A549 (cell line): ENCODE measurements at regions not wholly inside any gene's neighbourhood (a gene's known extent, or its start where the extent isn't known, plus 50 kb on each side); places are given as distances from the start of the nearest gene placed in this dataset.

Source experiments
- ATAC-seq, 2 experiments: fragments of 200-7000 bp in 1 of 2; fragments of >200 bp in 1 of 2; cut with Nextera tagmentation in 1 of 2; cut with Tn5 transposase in 1 of 2; 3 replicates each; pipeline versions ENCODE4 v1.8.0 to v1.9.1; 2018 to 2020; ENCODE audit warnings: mild to moderate bottlenecking in 1 of 2, moderate library complexity in 1 of 2
- CTCF ChIA-PET: fragments of 300-600 bp; sonication (Branson Sonifier 250); formaldehyde crosslinking; extraction: SDS; loops from one replicate; lab custom pipeline; 2021; ENCODE audit warnings: antibody characterized with exemption, inconsistent platforms; lab: Yijun Ruan, JAX
- POLR2A ChIA-PET: fragments of 350-600 bp; formaldehyde crosslinking; extraction: SDS; loops from one replicate; lab custom pipeline; 2021; ENCODE audit warnings: antibody characterized with exemption, inconsistent platforms; lab: Yijun Ruan, JAX
- DNase-seq, 2 experiments: peaks; one replicate each; pipeline versions ENCODE4 v3.0.0 to v3.0.0-alpha.2; 2011 to 2016; ENCODE audit warnings: low read depth in 1 of 2, low spot score in 1 of 2
- FAIRE-seq: peaks from 2 replicates; lab custom pipeline; 2011; peaks lifted over from hg19 to GRCh38; lab: Jason Lieb, UNC
- H3K27ac ChIP-seq, 2 experiments: fragments of >200 bp; sonication (Bioruptor Twin); formaldehyde crosslinking; 3 replicates each; pipeline ENCODE4 v1.5.1; 2016 to 2017
- H3K4me1 ChIP-seq: fragments of >200 bp; sonication (Bioruptor Twin); formaldehyde crosslinking; 3 replicates; pipeline ENCODE4 v1.6.1; 2016
- H3K4me2 ChIP-seq: fragments of >200 bp; sonication (Bioruptor Twin); formaldehyde crosslinking; 3 replicates; pipeline ENCODE4 v1.6.1; 2016
- H3K4me3 ChIP-seq: fragments of >200 bp; sonication (Bioruptor Twin); formaldehyde crosslinking; 3 replicates; pipeline ENCODE4 v1.5.1; 2016
- H3K9me3 ChIP-seq: fragments of >200 bp; sonication (Bioruptor Twin); formaldehyde crosslinking; 3 replicates; pipeline ENCODE4 v1.6.1; 2016
- CHD4 ChIP-seq: fragments of 200-600 bp; sonication (generic); IDR thresholded peaks from 2 replicates; pipeline ENCODE4 v1.6.1; 2016; ENCODE audit warnings: antibody characterized with exemption, mild to moderate bottlenecking, borderline replicate concordance
- CTCF ChIP-seq: fragments of >200 bp; sonication (Bioruptor Twin); formaldehyde crosslinking; IDR thresholded peaks from 3 replicates; pipeline ENCODE4 v1.5.1; 2016
- EHF ChIP-seq: fragments of 250-450 bp; sonication (Bioruptor Pico); IDR thresholded peaks from 2 replicates; pipeline ENCODE4 v1.5.0; 2020; ENCODE audit warnings: mild to moderate bottlenecking
- EHMT2 ChIP-seq: fragments of 200-600 bp; sonication (generic); IDR thresholded peaks from 2 replicates; pipeline ENCODE4 v1.6.1; 2016; ENCODE audit warnings: antibody characterized with exemption, low read depth, mild to moderate bottlenecking, moderate library complexity
- FOSL2 ChIP-seq, 2 experiments: fragments of 450-650 bp in 1 of 2; fragments of >200 bp in 1 of 2; sonication (Bioruptor Twin) in 1 of 2; formaldehyde crosslinking; IDR thresholded peaks; 2 replicates each; pipeline versions ENCODE4 v1.5.0 to v1.6.1; 2016 to 2020; ENCODE audit warnings: mild to moderate bottlenecking in 1 of 2, moderate library complexity in 1 of 2
- GATA3 ChIP-seq: IDR thresholded peaks from 2 replicates; pipeline ENCODE4 v1.6.1; 2012; ENCODE audit warnings: borderline replicate concordance
- HDAC2 ChIP-seq: fragments of 200-600 bp; sonication (generic); IDR thresholded peaks from 2 replicates; pipeline ENCODE4 v1.6.1; 2016
- HES2 ChIP-seq: fragments of >200 bp; sonication (Bioruptor Twin); formaldehyde crosslinking; IDR thresholded peaks from 2 replicates; pipeline ENCODE4 v1.6.1; 2016
- HEYL ChIP-seq: fragments of 250-450 bp; sonication (Bioruptor Pico); IDR thresholded peaks from 2 replicates; pipeline ENCODE4 v1.8.0; 2021; ENCODE audit warnings: mild to moderate bottlenecking, moderate library complexity
- HOXA7 ChIP-seq: fragments of 250-450 bp; sonication (Bioruptor Pico); IDR thresholded peaks from 2 replicates; pipeline ENCODE4 v1.5.0; 2020; ENCODE audit warnings: mild to moderate bottlenecking, moderate library complexity
- HOXB13 ChIP-seq: fragments of 250-450 bp; sonication (Bioruptor Pico); IDR thresholded peaks from 2 replicates; pipeline ENCODE4 v1.5.0; 2020; ENCODE audit warnings: low read depth, mild to moderate bottlenecking, moderate library complexity
- JUNB ChIP-seq: fragments of >200 bp; sonication (Bioruptor Twin); formaldehyde crosslinking; IDR thresholded peaks from 2 replicates; pipeline ENCODE4 v1.6.1; 2016
- KDM1A ChIP-seq: fragments of 200-600 bp; sonication (generic); IDR thresholded peaks from 2 replicates; pipeline ENCODE4 v1.6.1; 2016; ENCODE audit warnings: low read depth, mild to moderate bottlenecking
- MAZ ChIP-seq: fragments of 150-350 bp; IDR thresholded peaks from 2 replicates; pipeline ENCODE4 v1.6.1; 2014; ENCODE audit warnings: antibody characterized with exemption, low read depth, low read length, borderline replicate concordance
- MYC ChIP-seq: IDR thresholded peaks from 2 replicates; pipeline ENCODE4 v1.6.1; 2012; ENCODE audit warnings: mild to moderate bottlenecking, inconsistent platforms, low read length, improper control_type of control experiment, borderline replicate concordance
- NFE2L2 ChIP-seq: fragments of 150-350 bp; conservative IDR thresholded peaks from 2 replicates; pipeline ENCODE4 v1.6.1; 2014; ENCODE audit warnings: low read length
- NR3C1 ChIP-seq: fragments of >200 bp; sonication (Bioruptor Twin); formaldehyde crosslinking; IDR thresholded peaks from 3 replicates; pipeline ENCODE4 v1.6.1; 2017
- PHF8 ChIP-seq: fragments of 200-600 bp; sonication (generic); IDR thresholded peaks from 2 replicates; pipeline ENCODE4 v1.6.1; 2016; ENCODE audit warnings: low read depth, mild to moderate bottlenecking, antibody characterized with exemption, moderate library complexity, borderline replicate concordance
- RARB ChIP-seq: fragments of 250-450 bp; sonication (Bioruptor Pico); IDR thresholded peaks from 2 replicates; pipeline ENCODE4 v1.8.0; 2021; ENCODE audit warnings: mild to moderate bottlenecking, moderate library complexity
- RCOR1 ChIP-seq: fragments of 150-350 bp; IDR thresholded peaks from 2 replicates; pipeline ENCODE4 v1.6.1; 2014; ENCODE audit warnings: antibody characterized with exemption, low read length, low read depth
- REST ChIP-seq: fragments of 200-600 bp; sonication (generic); IDR thresholded peaks from 2 replicates; pipeline ENCODE4 v1.6.1; 2016; ENCODE audit warnings: antibody characterized with exemption, mild to moderate bottlenecking, moderate library complexity
- SMC3 ChIP-seq: fragments of >200 bp; sonication (Bioruptor Twin); formaldehyde crosslinking; IDR thresholded peaks from 3 replicates; pipeline ENCODE4 v1.6.1; 2018; ENCODE audit warnings: inconsistent platforms
- ZFP36 ChIP-seq: fragments of 450-650 bp; IDR thresholded peaks from 2 replicates; pipeline ENCODE4 v1.6.1; 2014; ENCODE audit warnings: borderline replicate concordance; ENCODE audit not compliant: partially characterized antibody
- ZSCAN20 ChIP-seq: fragments of 250-450 bp; sonication (Bioruptor Pico); IDR thresholded peaks from 2 replicates; pipeline ENCODE4 v1.8.0; 2022; ENCODE audit warnings: mild to moderate bottlenecking, moderate library complexity
- WGBS: methylation state at CpG from one replicate; pipeline ENCODE4 v1.1.6; 2017; ENCODE audit errors: missing lambda C conversion rate; 5-methylcytosine and 5-hydroxymethylcytosine counted together

- no peak for TF ChIP-seq SMC3
- no peak for TF ChIP-seq ZFP36
- no peak for TF ChIP-seq KDM1A
- no peak for TF ChIP-seq EHF (CRISPR knock-in tag)
- no peak for TF ChIP-seq RARB (CRISPR knock-in tag)
- no peak for TF ChIP-seq HOXB13 (CRISPR knock-in tag)
- no peak for TF ChIP-seq ZSCAN20 (CRISPR knock-in tag)
- no peak for TF ChIP-seq EHMT2
- no peak for TF ChIP-seq NFE2L2
- H3K4me2 ChIP-seq = no peak overlapping the region
- H3K27ac ChIP-seq = no peak overlapping the region
- no peak for ATAC-seq
- POLR2A ChIA-PET = no interaction called here
- WGBS = 77% methylated on average over 2 of the region's 2 CpGs
- H3K9me3 ChIP-seq = no peaks in the 10 kb centered on the region
- H3K4me3 ChIP-seq = no peak overlapping the region
- CTCF ChIA-PET = no interaction called here
- no peak for DNase-seq
- FAIRE-seq = no peak
- H3K4me1 ChIP-seq = no peaks in the 10 kb centered on the region
Measured at GRCh38 chr13:65414187-65414586, 1815.9 kb downstream of the PCDH9 start.

GRCh38 chr13:65411521-65411920 lies 1818.6 kb downstream of the PCDH9 start:
- H3K9me3 ChIP-seq = no peaks in the 10 kb centered on the region
- H3K4me1 ChIP-seq = no peaks in the 10 kb centered on the region
- ChIA-PET CTCF (no interaction called here), POLR2A (no interaction called here)
- H3K27ac ChIP-seq = no peak overlapping the region
- no peak for FAIRE-seq
- H3K4me2 ChIP-seq = no peak overlapping the region
- TF ChIP-seq RARB (CRISPR knock-in tag) (no peak), HDAC2 (no peak), JUNB (no peak), REST (no peak), NR3C1 (no peak), HOXA7 (CRISPR knock-in tag) (no peak), MYC (no peak), HES2 (no peak), FOSL2 (IDR thresholded peaks at IDR 0.05) (no peak), FOSL2 (CRISPR knock-in tag; IDR thresholded peaks at IDR 0.05) (no peak), CTCF (no peak), MAZ (no peak), GATA3 (no peak), PHF8 (no peak), CHD4 (no peak), RCOR1 (no peak), HEYL (CRISPR knock-in tag) (no peak)
- WGBS = 72% methylated on average over 2 of the region's 2 CpGs
- no peak for DNase-seq
- no peak for ATAC-seq
- no peak overlapping the region for H3K4me3 ChIP-seq
